Mammary epithelial cell (primary cell): ENCODE measurements at regions not wholly inside any gene's neighbourhood (a gene's known extent, or its start where the extent isn't known, plus 50 kb on each side); places are given as distances from the start of the nearest gene placed in this dataset.

Experiments
- EZH2 ChIP-seq: IDR thresholded peaks from 2 replicates; pipeline ENCODE4 v1.6.1; 2012; ENCODE audit warnings: low read length, inconsistent platforms, borderline replicate concordance
- TF ChIP-seq, protein P1 (sequence below), 2 donors: IDR thresholded peaks in 1 of 2; conservative IDR thresholded peaks in 1 of 2; 2 replicates each; pipeline ENCODE4 v1.5.1; 2011 to 2012; ENCODE audit warnings: inconsistent platforms in 2 of 2, low read length in 2 of 2, mild to moderate bottlenecking in 2 of 2, control low read depth in 1 of 2, low read depth in 1 of 2; ENCODE audit not compliant: insufficient read depth in 1 of 2; ENCODE audit errors: extremely low read depth in 1 of 2

DNA sequence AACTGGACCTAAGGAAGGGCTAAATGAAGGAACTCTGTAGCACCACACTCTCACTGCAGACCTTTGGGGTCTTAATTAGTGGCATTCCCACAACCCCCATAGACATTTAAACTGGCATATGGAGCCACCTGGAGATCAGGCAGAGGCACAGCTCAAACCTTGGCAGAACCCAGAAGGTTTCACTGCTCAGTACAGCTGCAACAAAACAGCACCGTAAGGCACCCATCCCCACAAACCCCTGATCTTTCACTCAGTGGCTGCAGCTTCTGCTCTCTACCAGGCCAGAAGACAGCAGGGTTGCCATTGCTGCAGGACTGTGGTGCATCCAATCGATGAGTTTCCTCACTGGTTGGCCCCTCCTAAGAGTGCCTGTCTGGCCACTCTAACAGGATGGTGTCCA, 361.6 kb upstream of the VRK2 start:
- TF ChIP-seq, protein P1, sequence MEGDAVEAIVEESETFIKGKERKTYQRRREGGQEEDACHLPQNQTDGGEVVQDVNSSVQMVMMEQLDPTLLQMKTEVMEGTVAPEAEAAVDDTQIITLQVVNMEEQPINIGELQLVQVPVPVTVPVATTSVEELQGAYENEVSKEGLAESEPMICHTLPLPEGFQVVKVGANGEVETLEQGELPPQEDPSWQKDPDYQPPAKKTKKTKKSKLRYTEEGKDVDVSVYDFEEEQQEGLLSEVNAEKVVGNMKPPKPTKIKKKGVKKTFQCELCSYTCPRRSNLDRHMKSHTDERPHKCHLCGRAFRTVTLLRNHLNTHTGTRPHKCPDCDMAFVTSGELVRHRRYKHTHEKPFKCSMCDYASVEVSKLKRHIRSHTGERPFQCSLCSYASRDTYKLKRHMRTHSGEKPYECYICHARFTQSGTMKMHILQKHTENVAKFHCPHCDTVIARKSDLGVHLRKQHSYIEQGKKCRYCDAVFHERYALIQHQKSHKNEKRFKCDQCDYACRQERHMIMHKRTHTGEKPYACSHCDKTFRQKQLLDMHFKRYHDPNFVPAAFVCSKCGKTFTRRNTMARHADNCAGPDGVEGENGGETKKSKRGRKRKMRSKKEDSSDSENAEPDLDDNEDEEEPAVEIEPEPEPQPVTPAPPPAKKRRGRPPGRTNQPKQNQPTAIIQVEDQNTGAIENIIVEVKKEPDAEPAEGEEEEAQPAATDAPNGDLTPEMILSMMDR (conservative IDR thresholded peaks at IDR 0.05 in 1 of 2, IDR thresholded peaks at IDR 0.05 in 1 of 2; ENCODE audit: extremely low read depth in 1 of 2, insufficient read depth in 1 of 2, low read depth in 1 of 2, low read length in 2 of 2) = no peak
- no peak for TF ChIP-seq EZH2
